ENCODE measurements at regions not wholly inside any gene's neighbourhood (a gene's known extent, or its start where the extent isn't known, plus 50 kb on each side); places are given as distances from the start of the nearest gene placed in this dataset.

GRCh38 chr11:24233041-24233440 lies 263.8 kb upstream of the LUZP2 start:
- no peaks in the 10 kb centered on the region; the same call in 1 of the 2 replicates for H3K9me3 Mint-ChIP-seq
- DNase-seq: no peak
- H3K4me1 Mint-ChIP-seq (ENCODE audit: low read depth): peaks cover 30% of the 10 kb centered on the region
- H3K36me3 Mint-ChIP-seq (ENCODE audit: low read depth): no peaks in the 10 kb centered on the region
- no peak for TF ChIP-seq CTCF (IDR thresholded peaks at IDR 0.05)
- H3K27ac Mint-ChIP-seq: no peak overlapping the region
- H3K4me3 Mint-ChIP-seq: no peak overlapping the region
- no peaks in the 10 kb centered on the region for H3K27me3 Mint-ChIP-seq (ENCODE audit: insufficient read depth)

- H3K36me3 Mint-ChIP-seq (ENCODE audit: low read depth): no peaks in the 10 kb centered on the region
- H3K4me1 Mint-ChIP-seq (ENCODE audit: low read depth): peaks cover 49% of the 10 kb centered on the region
- H3K4me3 Mint-ChIP-seq: peak overlapping the region; percentile 58; the same call in 1 of the 2 replicates
- H3K27me3 Mint-ChIP-seq (ENCODE audit: insufficient read depth): no peaks in the 10 kb centered on the region
- no peaks in the 10 kb centered on the region; the same call in 1 of the 2 replicates for H3K9me3 Mint-ChIP-seq
- no peak overlapping the region for H3K27ac Mint-ChIP-seq
- DNase-seq: peak; percentile 5
- peak; percentile 50 for TF ChIP-seq CTCF (IDR thresholded peaks at IDR 0.05)
These were observed 261.9 kb upstream of the LUZP2 start for GRCh38 chr11:24234822-24235508.

GRCh38 chr11:24238771-24239645 lies 257.8 kb upstream of the LUZP2 start:
- peaks cover 4% of the 10 kb centered on the region; the same call in 1 of the 2 replicates for H3K36me3 Mint-ChIP-seq (ENCODE audit: low read depth)
- H3K9me3 Mint-ChIP-seq: no peaks in the 10 kb centered on the region; the same call in 1 of the 2 replicates

GRCh38 chr11:24239930-24240329 lies 256.9 kb upstream of the LUZP2 start:
- peaks cover 39% of the 10 kb centered on the region for H3K4me1 Mint-ChIP-seq (ENCODE audit: low read depth)
- no peak overlapping the region for H3K27ac Mint-ChIP-seq

More at GRCh38 chr11:24238771-24239645, 257.8 kb upstream of the LUZP2 start:
- no peak for TF ChIP-seq CTCF (IDR thresholded peaks at IDR 0.05)
- peaks cover 48% of the 10 kb centered on the region for H3K4me1 Mint-ChIP-seq (ENCODE audit: low read depth)
- DNase-seq: peak; percentile 60
- H3K27me3 Mint-ChIP-seq (ENCODE audit: insufficient read depth): no peaks in the 10 kb centered on the region
- no peak overlapping the region; the same call in 1 of the 2 replicates for H3K27ac Mint-ChIP-seq
- peak overlapping the region; percentile 21; the same call in 1 of the 2 replicates for H3K4me3 Mint-ChIP-seq

More at GRCh38 chr11:24239930-24240329, 256.9 kb upstream of the LUZP2 start:
- H3K27me3 Mint-ChIP-seq (ENCODE audit: insufficient read depth): no peaks in the 10 kb centered on the region
- no peak overlapping the region for H3K4me3 Mint-ChIP-seq
- no peak for TF ChIP-seq CTCF (IDR thresholded peaks at IDR 0.05)
- peaks cover 4% of the 10 kb centered on the region; the same call in 1 of the 2 replicates for H3K36me3 Mint-ChIP-seq (ENCODE audit: low read depth)
- no peak for DNase-seq
- H3K9me3 Mint-ChIP-seq: no peaks in the 10 kb centered on the region; the same call in 1 of the 2 replicates

All from HFFc6 (cell line).